ENCODE measurements at regions not wholly inside any gene's neighbourhood (a gene's known extent, or its start where the extent isn't known, plus 50 kb on each side); places are given as distances from the start of the nearest gene placed in this dataset.

DNA sequence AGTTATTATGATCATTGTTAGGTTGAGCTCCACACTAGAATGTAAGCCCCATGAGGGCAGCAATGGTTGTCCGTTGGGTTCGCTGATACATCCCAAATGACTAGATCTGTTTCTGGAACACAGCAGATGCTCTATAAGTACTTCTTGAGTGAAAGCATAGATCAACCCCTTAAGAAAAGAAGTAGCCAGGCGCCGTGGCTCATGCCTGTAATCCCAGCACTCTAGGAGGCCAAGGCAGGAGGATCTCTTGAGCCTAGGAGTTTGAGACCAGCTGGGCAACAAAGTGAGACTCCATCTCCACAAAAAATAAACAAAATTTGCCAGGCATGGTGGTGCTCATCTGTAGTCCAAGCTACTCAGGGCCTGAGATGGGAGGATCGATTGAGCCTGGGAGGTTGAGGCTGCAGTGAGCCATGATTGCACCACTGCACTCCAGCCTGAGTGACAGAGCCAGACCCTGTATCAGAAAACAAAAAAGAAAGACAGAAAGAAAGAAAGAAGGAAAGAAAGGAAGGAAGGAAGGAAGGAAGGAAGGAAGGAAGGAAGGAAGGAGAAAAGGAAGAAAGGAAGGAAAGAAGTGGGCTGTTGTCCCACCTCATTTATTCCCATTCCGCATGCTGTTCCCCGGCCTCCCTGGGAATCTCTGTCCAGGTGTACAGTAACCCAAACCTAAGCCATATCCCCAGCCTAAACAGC is 54.4 kb upstream of the RPL38 start:
- Mint-ChIP-seq H3K4me3 (no peak overlapping the region), H3K27ac (no peak overlapping the region), H3K4me1 (ENCODE audit: low read depth) (no peaks in the 10 kb centered on the region), H3K36me3 (ENCODE audit: low read depth) (no peaks in the 10 kb centered on the region), H3K27me3 (ENCODE audit: low read depth) (no peaks in the 10 kb centered on the region), H3K9me3 (peaks cover 8% of the 10 kb centered on the region)

- Mint-ChIP-seq H3K27ac (no peak overlapping the region), H3K9me3 (peaks cover 2% of the 10 kb centered on the region), H3K27me3 (ENCODE audit: low read depth) (no peaks in the 10 kb centered on the region), H3K4me3 (no peak overlapping the region), H3K4me1 (ENCODE audit: low read depth) (no peaks in the 10 kb centered on the region), H3K36me3 (ENCODE audit: low read depth) (no peaks in the 10 kb centered on the region)
These were observed 53.7 kb upstream of the RPL38 start for GRCh38 chr17:74149597-74150427.

- H3K4me3 Mint-ChIP-seq: no peak overlapping the region
- H3K27me3 Mint-ChIP-seq (ENCODE audit: low read depth): no peaks in the 10 kb centered on the region
- H3K4me1 Mint-ChIP-seq (ENCODE audit: low read depth): no peaks in the 10 kb centered on the region
- no peaks in the 10 kb centered on the region for H3K36me3 Mint-ChIP-seq (ENCODE audit: low read depth)
- no peak overlapping the region for H3K27ac Mint-ChIP-seq
- H3K9me3 Mint-ChIP-seq: no peaks in the 10 kb centered on the region
These were observed 53.0 kb upstream of the RPL38 start for GRCh38 chr17:74150428-74151025.

DNA sequence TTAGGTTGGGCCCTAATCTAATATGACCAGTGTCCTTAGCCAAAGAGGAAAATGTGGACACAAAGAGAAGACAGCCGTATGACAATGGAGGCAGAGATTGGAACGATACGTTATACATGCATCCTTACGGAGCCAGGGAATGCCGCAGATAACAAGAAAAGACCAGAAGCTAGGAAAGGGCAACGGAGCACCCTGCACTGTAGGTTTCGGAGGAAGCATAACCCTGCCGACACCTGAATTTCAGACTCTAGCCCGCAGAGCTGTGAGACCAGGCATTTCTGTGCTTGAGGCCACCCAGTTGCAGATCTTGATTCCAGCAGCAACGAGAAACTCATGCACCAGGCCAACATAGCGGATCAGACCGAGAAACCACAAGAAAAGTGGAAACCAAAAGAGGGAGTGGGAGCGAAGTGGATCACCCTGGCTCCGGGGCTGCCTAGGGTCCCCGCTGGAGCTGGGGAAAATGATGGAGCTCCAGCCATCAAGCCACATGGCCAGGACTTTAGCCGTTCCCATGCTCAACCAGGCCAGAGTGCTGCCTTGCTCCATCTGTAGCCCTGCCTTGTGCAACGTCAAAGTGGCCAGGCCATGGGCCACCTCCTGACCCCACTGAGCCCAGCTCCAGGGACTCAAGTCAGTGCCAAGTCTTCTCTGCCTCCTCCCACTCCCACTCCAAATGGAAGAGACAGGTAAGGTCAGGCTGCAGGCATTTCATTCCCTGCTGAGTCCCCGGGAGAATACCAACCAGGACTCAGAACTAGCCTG is 51.7 kb upstream of the RPL38 start:
- H3K4me1 Mint-ChIP-seq (ENCODE audit: low read depth): no peaks in the 10 kb centered on the region
- H3K27me3 Mint-ChIP-seq (ENCODE audit: low read depth): no peaks in the 10 kb centered on the region
- H3K36me3 Mint-ChIP-seq (ENCODE audit: low read depth): no peaks in the 10 kb centered on the region
- H3K4me3 Mint-ChIP-seq: no peak overlapping the region
- H3K9me3 Mint-ChIP-seq: no peaks in the 10 kb centered on the region
- no peak overlapping the region for H3K27ac Mint-ChIP-seq

GRCh38 chr17:74152591-74153455 is 50.7 kb upstream of the RPL38 start:
- no peaks in the 10 kb centered on the region for H3K4me1 Mint-ChIP-seq (ENCODE audit: low read depth)
- no peaks in the 10 kb centered on the region for H3K9me3 Mint-ChIP-seq
- no peaks in the 10 kb centered on the region for H3K36me3 Mint-ChIP-seq (ENCODE audit: low read depth)
- H3K4me3 Mint-ChIP-seq: no peak overlapping the region
- H3K27ac Mint-ChIP-seq: no peak overlapping the region
- H3K27me3 Mint-ChIP-seq (ENCODE audit: low read depth): no peaks in the 10 kb centered on the region

GRCh38 chr17:74153456-74153810 is 50.0 kb upstream of the RPL38 start:
- H3K27me3 Mint-ChIP-seq (ENCODE audit: low read depth): no peaks in the 10 kb centered on the region
- no peaks in the 10 kb centered on the region for H3K4me1 Mint-ChIP-seq (ENCODE audit: low read depth)
- H3K36me3 Mint-ChIP-seq (ENCODE audit: low read depth): no peaks in the 10 kb centered on the region
- H3K4me3 Mint-ChIP-seq: no peak overlapping the region
- no peak overlapping the region for H3K27ac Mint-ChIP-seq
- H3K9me3 Mint-ChIP-seq: no peaks in the 10 kb centered on the region
